Liver (tissue), 8 donors: ENCODE measurements at regions not wholly inside any gene's neighbourhood (a gene's known extent, or its start where the extent isn't known, plus 50 kb on each side); places are given as distances from the start of the nearest gene placed in this dataset.

Experiments used
- DNase-seq: peaks from one replicate; pipeline ENCODE4 v3.0.0-alpha.2; 2017; ENCODE audit warnings: low spot score
- H3K27ac ChIP-seq, 2 donors: one replicate each; pipeline ENCODE4 v1.7.0; 2013; ENCODE audit warnings: inconsistent platforms in 2 of 2, low read length in 2 of 2, control low read depth in 1 of 2, low read depth in 1 of 2, mild to moderate bottlenecking in 1 of 2
- H3K27me3 ChIP-seq, 4 donors: one replicate each; pipeline versions ENCODE4 v1.6.1 to v1.7.0; 2013; ENCODE audit warnings: low read length in 3 of 4, inconsistent platforms in 1 of 4, mild to moderate bottlenecking in 1 of 4, moderate library complexity in 1 of 4; ENCODE audit not compliant: control insufficient read depth in 4 of 4, insufficient read depth in 4 of 4
- H3K36me3 ChIP-seq, 4 donors: one replicate each; pipeline versions ENCODE4 v1.6.1 to v1.7.0; 2013; ENCODE audit warnings: low read length in 3 of 4, mild to moderate bottlenecking in 3 of 4, low read depth in 1 of 4, moderate library complexity in 1 of 4; ENCODE audit not compliant: control insufficient read depth in 4 of 4, insufficient read depth in 3 of 4
- H3K4me1 ChIP-seq, 4 donors: one replicate each; pipeline versions ENCODE4 v1.6.1 to v1.7.0; 2013; ENCODE audit warnings: low read length in 3 of 4, mild to moderate bottlenecking in 3 of 4, moderate library complexity in 1 of 4; ENCODE audit not compliant: control insufficient read depth in 4 of 4, insufficient read depth in 4 of 4
- H3K4me3 ChIP-seq, 3 donors: one replicate each; pipeline versions ENCODE4 v1.6.1 to v1.7.0; 2013; ENCODE audit warnings: low read length in 3 of 3, control low read depth in 1 of 3, low read depth in 1 of 3, mild to moderate bottlenecking in 1 of 3
- H3K9ac ChIP-seq, 2 donors: one replicate each; pipeline ENCODE4 v1.7.0; 2013; ENCODE audit warnings: low read length in 2 of 2, mild to moderate bottlenecking in 2 of 2, moderate library complexity in 2 of 2, control low read depth in 1 of 2, low read depth in 1 of 2
- H3K9me3 ChIP-seq, 4 donors: one replicate each; pipeline versions ENCODE4 v1.6.1 to v1.7.0; 2013; ENCODE audit warnings: low read length in 3 of 4; ENCODE audit not compliant: control insufficient read depth in 4 of 4
- ATF3 ChIP-seq: IDR thresholded peaks from 2 replicates; pipeline ENCODE4 v1.6.1; 2016; ENCODE audit warnings: antibody characterized with exemption
- CTCF ChIP-seq: fragments of 150-350 bp; IDR thresholded peaks from 2 replicates; pipeline ENCODE4 v1.5.1; 2017; ENCODE audit warnings: improper control_type of control experiment, low read depth, low read length; ENCODE audit not compliant: missing input control
- EGR1 ChIP-seq, 2 donors: IDR thresholded peaks; 2 replicates each; pipeline ENCODE4 v1.6.1; 2016 to 2018; ENCODE audit warnings: antibody characterized with exemption in 2 of 2, low read depth in 2 of 2
- FOXA1 ChIP-seq: IDR thresholded peaks from 2 replicates; pipeline ENCODE4 v1.6.1; 2016; ENCODE audit warnings: antibody characterized with exemption
- FOXA2 ChIP-seq: IDR thresholded peaks from 2 replicates; pipeline ENCODE4 v1.6.1; 2016; ENCODE audit warnings: antibody characterized with exemption
- GABPA ChIP-seq, 2 donors: IDR thresholded peaks in 1 of 2; conservative IDR thresholded peaks in 1 of 2; 2 replicates each; pipeline ENCODE4 v1.6.1; 2016; ENCODE audit warnings: antibody characterized with exemption in 2 of 2, mild to moderate bottlenecking in 1 of 2, moderate library complexity in 1 of 2
- HNF4A ChIP-seq, 2 donors: conservative IDR thresholded peaks; 2 replicates each; pipeline ENCODE4 v1.6.1; 2016; ENCODE audit warnings: antibody characterized with exemption in 2 of 2, mild to moderate bottlenecking in 2 of 2
- HNF4G ChIP-seq: IDR thresholded peaks from 2 replicates; pipeline ENCODE4 v1.6.1; 2016; ENCODE audit warnings: antibody characterized with exemption
- JUND ChIP-seq, 2 donors: IDR thresholded peaks; 2 replicates each; pipeline ENCODE4 v1.6.1; 2016; ENCODE audit warnings: antibody characterized with exemption in 2 of 2
- MAX ChIP-seq: IDR thresholded peaks from 2 replicates; pipeline ENCODE4 v1.6.1; 2016; ENCODE audit warnings: antibody characterized with exemption
- NR2F2 ChIP-seq: IDR thresholded peaks from 2 replicates; pipeline ENCODE4 v1.6.1; 2016; ENCODE audit warnings: antibody characterized with exemption
- RAD21 ChIP-seq, 2 donors: IDR thresholded peaks; 2 replicates each; pipeline ENCODE4 v1.6.1; 2016; ENCODE audit warnings: antibody characterized with exemption in 2 of 2, mild to moderate bottlenecking in 2 of 2
- REST ChIP-seq: IDR thresholded peaks from 2 replicates; pipeline ENCODE4 v1.6.1; 2016; ENCODE audit warnings: antibody characterized with exemption, mild to moderate bottlenecking
- RXRA ChIP-seq, 2 donors: IDR thresholded peaks; 2 replicates each; pipeline ENCODE4 v1.6.1; 2017 to 2018; ENCODE audit warnings: antibody characterized with exemption in 2 of 2, mild to moderate bottlenecking in 1 of 2
- SP1 ChIP-seq: IDR thresholded peaks from 2 replicates; pipeline ENCODE4 v1.6.1; 2018; ENCODE audit warnings: antibody characterized with exemption, mild to moderate bottlenecking
- TAF1 ChIP-seq: conservative IDR thresholded peaks from 2 replicates; pipeline ENCODE4 v1.6.1; 2016; ENCODE audit warnings: antibody characterized with exemption, mild to moderate bottlenecking
- YY1 ChIP-seq: IDR thresholded peaks from 2 replicates; pipeline ENCODE4 v1.6.1; 2016; ENCODE audit warnings: antibody characterized with exemption, mild to moderate bottlenecking
- ZBTB33 ChIP-seq: IDR thresholded peaks from 2 replicates; pipeline ENCODE4 v1.6.1; 2016; ENCODE audit warnings: antibody characterized with exemption
- WGBS: extraction: QIAGEN DNeasy Blood & Tissue Kit; methylation state at CpG from one replicate; pipeline ENCODE4 v1.1.7; 2013; 5-methylcytosine and 5-hydroxymethylcytosine counted together
- donor health status: healthy.
- donor health status: healthy.
- donor health status: healthy.
- donor health status: healthy.
- donor health status: healthy.

- TF ChIP-seq REST (no peak), FOXA2 (no peak), EGR1 (IDR thresholded peaks at IDR 0.05; ENCODE audit: low read depth in 2 of 2) (no peak), RXRA (IDR thresholded peaks at IDR 0.05) (no peak)
Measured at GRCh38 chr14:89089330-89089729, 264.9 kb downstream of the TTC8 start (continued).

- Histone ChIP-seq H3K4me1 (no peaks in the 10 kb centered on the region), H3K27ac (no peak overlapping the region), H3K36me3 (no peaks in the 10 kb centered on the region), H3K9me3 (peaks cover 0 to 4% (median 0%) of the 10 kb centered on the region in 4 donors), H3K9ac (no peak overlapping the region), H3K4me3 (no peak overlapping the region), H3K27me3 (no peaks in the 10 kb centered on the region)
- DNase-seq, result no peak
- TF ChIP-seq FOXA2 (no peak), ATF3 (no peak), GABPA (IDR thresholded peaks at IDR 0.05 in 1 of 2, conservative IDR thresholded peaks at IDR 0.05 in 1 of 2) (no peak), SP1 (no peak), HNF4A (conservative IDR thresholded peaks at IDR 0.05) (no peak), EGR1 (IDR thresholded peaks at IDR 0.05; ENCODE audit: low read depth in 2 of 2) (no peak), CTCF (no peak), YY1 (no peak), REST (no peak), FOXA1 (no peak), RXRA (IDR thresholded peaks at IDR 0.05) (no peak), MAX (no peak), ZBTB33 (no peak), HNF4G (no peak), JUND (IDR thresholded peaks at IDR 0.05) (no peak), TAF1 (no peak), NR2F2 (no peak), RAD21 (IDR thresholded peaks at IDR 0.05) (no peak)
- 95% methylated on average over 1 of the region's 1 CpG for WGBS
Measured at GRCh38 chr14:89091781-89092180, 267.3 kb downstream of the TTC8 start.
